Neural crest cell (in vitro differentiated cells): ENCODE measurements at regions not wholly inside any gene's neighbourhood (a gene's known extent, or its start where the extent isn't known, plus 50 kb on each side); places are given as distances from the start of the nearest gene placed in this dataset.

Experiments used
- DNase-seq: peaks from one replicate; pipeline ENCODE4 v3.0.0; 2021; ENCODE audit warnings: low read depth, mixed read lengths, low spot score
- H3K27ac Mint-ChIP-seq: one replicate; pipeline ENCODE4 v1.8.0; 2021; ENCODE audit warnings: mild to moderate bottlenecking, mixed read lengths; ENCODE audit not compliant: unreplicated experiment
- H3K27me3 Mint-ChIP-seq: 2 replicates; pipeline ENCODE4 v1.8.0; 2021; ENCODE audit warnings: low read depth, mild to moderate bottlenecking, mixed read lengths
- H3K36me3 Mint-ChIP-seq: 2 replicates; pipeline ENCODE4 v1.8.0; 2021; ENCODE audit warnings: low read depth, mild to moderate bottlenecking, mixed read lengths
- H3K4me1 Mint-ChIP-seq: 2 replicates; pipeline ENCODE4 v1.8.0; 2021; ENCODE audit warnings: mixed read lengths
- H3K4me3 Mint-ChIP-seq: one replicate; pipeline ENCODE4 v1.8.0; 2021; ENCODE audit warnings: mild to moderate bottlenecking, mixed read lengths
- H3K9me3 Mint-ChIP-seq: 2 replicates; pipeline ENCODE4 v1.8.0; 2021; ENCODE audit warnings: mixed read lengths
- CTCF ChIP-seq: fragments of 200-600 bp; sonication (generic); conservative IDR thresholded peaks from 2 replicates; pipeline ENCODE4 v1.5.0; 2021; ENCODE audit warnings: antibody characterized with exemption, mild to moderate bottlenecking

GRCh38 chr13:31866099-31866498, 126.8 kb downstream of the RXFP2 start:
- Mint-ChIP-seq H3K36me3 (no peaks in the 10 kb centered on the region), H3K27me3 (no peaks in the 10 kb centered on the region), H3K9me3 (no peaks in the 10 kb centered on the region), H3K4me3 (no peak overlapping the region), H3K4me1 (peaks cover 4% of the 10 kb centered on the region), H3K27ac (no peak overlapping the region)
- TF ChIP-seq CTCF, result no peak
- DNase-seq, result no peak

GRCh38 chr13:31867709-31868108, 128.4 kb downstream of the RXFP2 start:
- Mint-ChIP-seq H3K27ac (no peak overlapping the region), H3K4me3 (no peak overlapping the region), H3K9me3 (no peaks in the 10 kb centered on the region)

GRCh38 chr13:31869582-31869981, 130.3 kb downstream of the RXFP2 start:
- H3K36me3 Mint-ChIP-seq, result no peaks in the 10 kb centered on the region
- no peaks in the 10 kb centered on the region for H3K4me1 Mint-ChIP-seq
- H3K4me3 Mint-ChIP-seq, result no peak overlapping the region
- DNase-seq, result no peak
- H3K27ac Mint-ChIP-seq, result no peak overlapping the region
- no peaks in the 10 kb centered on the region for H3K9me3 Mint-ChIP-seq
- no peak for TF ChIP-seq CTCF
- H3K27me3 Mint-ChIP-seq, result no peaks in the 10 kb centered on the region

More at GRCh38 chr13:31867709-31868108, 128.4 kb downstream of the RXFP2 start:
- no peak for DNase-seq
- no peaks in the 10 kb centered on the region for H3K27me3 Mint-ChIP-seq
- no peaks in the 10 kb centered on the region for H3K36me3 Mint-ChIP-seq
- H3K4me1 Mint-ChIP-seq, result no peaks in the 10 kb centered on the region
- TF ChIP-seq CTCF, result no peak

GRCh38 chr13:31870511-31870910, 131.2 kb downstream of the RXFP2 start:
- no peaks in the 10 kb centered on the region for H3K27me3 Mint-ChIP-seq
- no peak for TF ChIP-seq CTCF
- H3K4me3 Mint-ChIP-seq, result no peak overlapping the region
- H3K4me1 Mint-ChIP-seq, result no peaks in the 10 kb centered on the region
- H3K27ac Mint-ChIP-seq, result no peak overlapping the region
- DNase-seq, result no peak
- H3K9me3 Mint-ChIP-seq, result no peaks in the 10 kb centered on the region
- H3K36me3 Mint-ChIP-seq, result no peaks in the 10 kb centered on the region

GRCh38 chr13:31873145-31873544, 133.8 kb downstream of the RXFP2 start:
- H3K27me3 Mint-ChIP-seq, result no peaks in the 10 kb centered on the region
- no peak for TF ChIP-seq CTCF
- H3K4me1 Mint-ChIP-seq, result no peaks in the 10 kb centered on the region
- no peak overlapping the region for H3K27ac Mint-ChIP-seq
- no peaks in the 10 kb centered on the region for H3K9me3 Mint-ChIP-seq
- H3K4me3 Mint-ChIP-seq, result no peak overlapping the region
- no peak for DNase-seq
- no peaks in the 10 kb centered on the region for H3K36me3 Mint-ChIP-seq

DNA sequence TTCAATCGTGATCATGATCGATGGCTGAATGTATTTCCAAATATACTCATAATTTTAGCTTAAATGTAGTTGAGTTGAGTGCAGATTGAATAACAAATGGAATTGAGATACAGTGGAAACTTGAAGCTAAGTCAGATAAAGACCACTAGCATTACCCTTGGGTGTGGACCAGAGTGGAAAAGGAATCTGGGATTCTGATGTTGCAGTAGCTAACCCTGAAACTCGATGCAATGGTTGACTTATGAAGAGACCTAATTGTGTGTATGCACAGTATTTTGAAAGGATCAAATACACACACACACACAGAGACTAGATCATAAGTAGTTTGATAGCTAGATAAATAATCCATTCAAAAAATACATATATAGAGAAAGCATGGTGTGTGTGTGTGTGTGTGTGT, 135.8 kb downstream of the RXFP2 start:
- DNase-seq, result no peak
- H3K4me3 Mint-ChIP-seq, result no peak overlapping the region
- H3K4me1 Mint-ChIP-seq, result no peaks in the 10 kb centered on the region
- H3K27me3 Mint-ChIP-seq, result no peaks in the 10 kb centered on the region
- no peak overlapping the region for H3K27ac Mint-ChIP-seq
- H3K36me3 Mint-ChIP-seq, result no peaks in the 10 kb centered on the region
- no peak for TF ChIP-seq CTCF
- H3K9me3 Mint-ChIP-seq, result no peaks in the 10 kb centered on the region
